Heart left ventricle (tissue), 16 donors: ENCODE measurements at regions not wholly inside any gene's neighbourhood (a gene's known extent, or its start where the extent isn't known, plus 50 kb on each side); places are given as distances from the start of the nearest gene placed in this dataset.
A peak's percentile ranks its signal among the peaks of the same experiment; 100 is the strongest.
"Not testable (repeated sequence)": the region's sequence is repeated elsewhere in the genome, so short reads cannot be mapped to it uniquely, and the experiment has no call there.

Experiments
- ATAC-seq, 4 donors: fragments of 200-7000 bp; cut with Tn5 transposase; one replicate each; pipeline ENCODE4 v1.9.1; 2020 to 2022; ENCODE audit warnings: moderate library complexity in 4 of 4, mild to moderate bottlenecking in 3 of 4, moderate number of reproducible peaks in 1 of 4
- DNase-seq, 5 donors: peaks; one replicate each; pipeline ENCODE4 v3.0.0-alpha.2; 2020
- H3K27ac ChIP-seq, 12 donors: fragments of 200-600 bp; sonication (generic) in 4 of 12; one replicate each; pipeline versions ENCODE4 v1.5.0 to v1.8.0; 2016 to 2022; ENCODE audit warnings: mild to moderate bottlenecking in 2 of 12
- H3K27me3 ChIP-seq, 9 donors: fragments of 200-600 bp; sonication (generic) in 2 of 9; one replicate each; pipeline versions ENCODE4 v1.5.1 to v1.8.0; 2016 to 2022; ENCODE audit warnings: mild to moderate bottlenecking in 3 of 9
- H3K36me3 ChIP-seq, 9 donors: fragments of 200-600 bp; sonication (generic) in 2 of 9; one replicate each; pipeline versions ENCODE4 v1.5.0 to v1.8.0; 2018 to 2022; ENCODE audit warnings: mild to moderate bottlenecking in 2 of 9
- H3K4me1 ChIP-seq, 12 donors: fragments of 200-600 bp; sonication (generic) in 4 of 12; one replicate each; pipeline versions ENCODE4 v1.5.0 to v1.8.0; 2016 to 2022; ENCODE audit warnings: mild to moderate bottlenecking in 3 of 12
- H3K4me3 ChIP-seq, 12 donors: fragments of 200-600 bp; sonication (generic) in 4 of 12; one replicate each; pipeline versions ENCODE4 v1.5.0 to v1.8.0; 2017 to 2022; ENCODE audit warnings: mild to moderate bottlenecking in 9 of 12, moderate library complexity in 4 of 12
- H3K9me3 ChIP-seq, 12 donors: fragments of 200-600 bp; sonication (generic) in 4 of 12; one replicate each; pipeline versions ENCODE4 v1.5.0 to v1.8.0; 2016 to 2022; ENCODE audit warnings: mild to moderate bottlenecking in 1 of 12
- POLR2A ChIP-seq, 2 donors: fragments of 450-650 bp; IDR thresholded peaks; one replicate each; pipeline ENCODE4 v1.6.1; 2017; ENCODE audit warnings: antibody characterized with exemption in 2 of 2, mild to moderate bottlenecking in 2 of 2, moderate library complexity in 2 of 2
- WGBS, 4 donors: extraction: QIAGEN DNeasy Blood & Tissue Kit in 2 of 4; methylation state at CpG; one replicate each; pipeline versions ENCODE4 v1.1.5 to v1.1.7; 2013 to 2018; 5-methylcytosine and 5-hydroxymethylcytosine counted together
- intact Hi-C, 10 donors: fragments of 100-400 bp; cut with DNase I; formaldehyde crosslinking; loops; one replicate each; pipeline versions ENCODE4 v1.11.1 to v1.14.2; 2022
- TF ChIP-seq, protein P1 (sequence below), 12 donors: fragments of 200-600 bp; sonication (generic) in 4 of 12; IDR thresholded peaks; one replicate each; pipeline versions ENCODE4 v1.5.0 to v1.8.0; 2018 to 2022; ENCODE audit warnings: antibody characterized with exemption in 12 of 12, mild to moderate bottlenecking in 5 of 12
- donor health status: ischemic (EF 13 %, LVEDD 7.1; RV severe dilation, severe dysfunction).
- donor health status: healthy with polysubstance abuse.
- donor health status: DM: no; HTN: yes; CAD: no.
- donor health status: DM: no; HTN: no; CAD: no.
- donor health status: ischemic (EF 25% LVEDD 6.9; RV normal size, moderate dysfunction).
- donor health status: ischemic (EF 25% LVEDD 5.7; RV mildly dilated, moderate dysfunction).
- donor health status: healthy.
- donor health status: DM: yes; HTN: yes; CAD: no.
- donor health status: ischemic (EF 35%, LVEDD 5.7; RV mildly dilated, moderate dysfunction).
- donor health status: nonischemic (EF 11% LVEDD 7.7; RV severe dilation, severe dysfunction).
- donor health status: DM: yes; HTN: yes; CAD: no.
- donor health status: PGD.
- donor health status: ischemic (EF 29% LVEDD 5.4; RV normal size, mild dysfunction).
- donor health status: nonischemic (EF 23%, LVEDD 6.1; RV moderate dilation, normal function).

DNA sequence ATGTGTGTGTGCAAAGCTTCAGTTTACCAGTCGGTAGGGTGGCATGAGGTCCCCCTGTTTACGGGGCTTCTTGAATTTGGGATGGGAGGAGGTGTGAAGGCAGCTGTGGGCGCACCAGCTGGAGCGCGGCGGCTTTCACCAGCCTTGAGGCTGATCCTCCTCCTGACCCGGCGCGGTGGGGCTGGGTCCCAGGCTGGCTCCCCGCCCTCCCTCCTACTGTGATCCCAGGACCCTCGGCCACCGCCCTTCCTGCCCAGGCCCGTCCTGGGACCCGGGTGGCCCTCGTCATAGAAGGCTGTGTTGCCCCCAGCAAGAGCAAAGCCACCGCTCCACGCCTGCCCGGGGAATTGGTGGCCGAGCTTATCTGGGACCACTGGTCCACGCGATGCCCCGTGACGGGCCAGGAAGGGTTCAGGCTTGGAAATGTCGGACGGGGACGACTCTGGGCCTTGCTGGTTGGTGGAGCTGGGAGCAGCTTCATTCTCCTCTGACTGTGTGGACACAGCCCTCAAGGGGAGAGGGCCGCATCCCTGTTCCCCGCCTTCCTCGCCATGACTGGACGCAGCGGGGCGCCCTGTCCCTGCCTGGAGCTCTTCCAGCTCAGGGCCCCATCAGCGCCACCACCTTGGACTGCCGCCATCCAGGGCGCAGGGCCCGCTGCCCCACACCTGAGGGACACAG, 271.1 kb upstream of the IRX1 start:
- no peaks in the 10 kb centered on the region for H3K4me1 ChIP-seq
- no peak for TF ChIP-seq POLR2A (IDR thresholded peaks at IDR 0.05)
- TF ChIP-seq, protein P1, sequence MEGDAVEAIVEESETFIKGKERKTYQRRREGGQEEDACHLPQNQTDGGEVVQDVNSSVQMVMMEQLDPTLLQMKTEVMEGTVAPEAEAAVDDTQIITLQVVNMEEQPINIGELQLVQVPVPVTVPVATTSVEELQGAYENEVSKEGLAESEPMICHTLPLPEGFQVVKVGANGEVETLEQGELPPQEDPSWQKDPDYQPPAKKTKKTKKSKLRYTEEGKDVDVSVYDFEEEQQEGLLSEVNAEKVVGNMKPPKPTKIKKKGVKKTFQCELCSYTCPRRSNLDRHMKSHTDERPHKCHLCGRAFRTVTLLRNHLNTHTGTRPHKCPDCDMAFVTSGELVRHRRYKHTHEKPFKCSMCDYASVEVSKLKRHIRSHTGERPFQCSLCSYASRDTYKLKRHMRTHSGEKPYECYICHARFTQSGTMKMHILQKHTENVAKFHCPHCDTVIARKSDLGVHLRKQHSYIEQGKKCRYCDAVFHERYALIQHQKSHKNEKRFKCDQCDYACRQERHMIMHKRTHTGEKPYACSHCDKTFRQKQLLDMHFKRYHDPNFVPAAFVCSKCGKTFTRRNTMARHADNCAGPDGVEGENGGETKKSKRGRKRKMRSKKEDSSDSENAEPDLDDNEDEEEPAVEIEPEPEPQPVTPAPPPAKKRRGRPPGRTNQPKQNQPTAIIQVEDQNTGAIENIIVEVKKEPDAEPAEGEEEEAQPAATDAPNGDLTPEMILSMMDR (IDR thresholded peaks at IDR 0.05): no peak
- DNase-seq (no peak), ATAC-seq (peak in 1 of 4 donors; percentile 17)
- H3K4me3 ChIP-seq: no peak overlapping the region
- 79 to 92% (median 85%) methylated on average over 31 to 36 of the region's 36 CpGs for WGBS, 4 donors
- H3K27me3 ChIP-seq: peaks cover 0 to 6% (median 0%) of the 10 kb centered on the region in 9 donors
- peaks cover 0 to 8% (median 0%) of the 10 kb centered on the region in 12 donors for H3K9me3 ChIP-seq
- no peak overlapping the region for H3K27ac ChIP-seq
- intact Hi-C loops: no loop called here
- no peaks in the 10 kb centered on the region for H3K36me3 ChIP-seq

DNA sequence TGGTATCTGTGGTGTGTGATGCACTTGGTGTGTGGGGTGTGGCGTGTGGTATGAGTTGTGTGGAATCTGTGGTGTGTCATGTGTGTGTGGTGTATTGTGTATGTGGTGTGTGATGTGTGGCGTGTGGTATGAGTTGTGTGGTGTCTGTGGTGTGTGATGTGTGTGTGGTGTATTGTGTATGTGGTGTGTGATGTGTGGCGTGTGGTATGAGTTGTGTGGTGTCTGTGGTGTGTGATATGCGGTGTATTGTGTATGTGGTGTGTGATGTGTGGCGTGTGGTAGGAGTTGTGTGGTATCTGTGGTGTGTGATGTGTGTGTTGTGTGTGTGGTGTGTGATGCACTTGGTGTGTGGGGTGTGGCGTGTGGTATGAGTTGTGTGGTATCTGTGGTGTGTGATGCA, 271.7 kb upstream of the IRX1 start:
- H3K9me3 ChIP-seq, H3K4me1 ChIP-seq, H3K4me3 ChIP-seq, ATAC-seq, intact Hi-C loops, H3K27me3 ChIP-seq, H3K36me3 ChIP-seq, H3K27ac ChIP-seq, DNase-seq: not testable (repeated sequence)
- WGBS, 4 donors: 86 to 96% (median 94%) methylated on average over 6 of the region's 6 CpGs

DNA sequence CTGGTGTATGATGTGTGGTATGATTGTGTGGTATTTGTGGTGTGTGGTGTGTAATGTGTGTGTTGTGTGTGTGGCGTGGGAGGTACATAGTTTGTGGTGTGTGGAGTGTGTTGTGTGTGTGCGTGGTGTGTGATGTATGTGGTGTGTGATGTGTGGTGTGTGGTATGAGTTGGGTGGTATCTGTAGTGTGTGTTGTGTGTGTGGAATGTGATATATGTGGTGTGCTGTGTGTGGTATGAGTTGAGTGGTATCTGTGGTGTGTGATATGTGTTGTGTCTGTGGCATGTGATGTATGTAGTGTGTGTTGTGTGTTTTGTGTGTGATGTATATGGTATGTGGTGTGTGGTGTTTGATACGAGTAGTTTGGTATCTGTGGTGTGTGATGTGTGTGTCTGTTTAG, 272.5 kb upstream of the IRX1 start:
- TF ChIP-seq, protein P1 (IDR thresholded peaks at IDR 0.05): no peak
- TF ChIP-seq POLR2A (IDR thresholded peaks at IDR 0.05): no peak
- Histone ChIP-seq H3K27ac (no peak overlapping the region), H3K4me1 (no peaks in the 10 kb centered on the region), H3K9me3 (peaks cover 0 to 3% (median 0%) of the 10 kb centered on the region in 12 donors), H3K27me3 (peaks cover 0 to 6% (median 0%) of the 10 kb centered on the region in 9 donors), H3K36me3 (no peaks in the 10 kb centered on the region), H3K4me3 (no peak overlapping the region)
- DNase-seq (no peak), ATAC-seq (no peak)
- intact Hi-C loops: no loop called here
- WGBS, 4 donors: 91 to 96% (median 94%) methylated on average over 3 of the region's 3 CpGs

DNA sequence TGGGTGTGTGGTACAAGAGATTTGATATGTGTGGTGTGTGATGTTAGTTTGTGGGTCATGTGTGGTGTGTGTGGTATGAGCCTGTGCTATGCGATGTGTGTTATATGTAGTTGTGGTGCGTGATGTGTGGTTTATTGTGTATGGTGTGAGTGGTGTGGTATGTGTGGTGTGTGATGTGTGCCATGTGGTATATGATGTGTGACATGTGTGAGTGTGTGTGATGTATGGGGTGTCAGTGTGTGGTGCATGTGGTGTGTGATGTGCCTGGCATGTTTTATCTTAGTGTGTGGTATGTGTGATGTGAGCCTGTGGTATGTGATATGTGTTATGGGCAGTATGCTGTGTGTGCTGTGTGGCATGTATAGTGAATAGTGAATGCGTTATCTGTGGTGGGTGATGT, 273.0 kb upstream of the IRX1 start:
- Histone ChIP-seq H3K4me1 (no peaks in the 10 kb centered on the region), H3K4me3 (no peak overlapping the region), H3K9me3 (no peaks in the 10 kb centered on the region), H3K27me3 (peaks cover 0 to 6% (median 0%) of the 10 kb centered on the region in 9 donors), H3K27ac (no peak overlapping the region), H3K36me3 (no peaks in the 10 kb centered on the region)
- DNase-seq: no peak
- TF ChIP-seq, protein P1 (IDR thresholded peaks at IDR 0.05): no peak
- no peak for TF ChIP-seq POLR2A (IDR thresholded peaks at IDR 0.05)
- 95 to 98% (median 97%) methylated on average over 3 of the region's 3 CpGs for WGBS, 4 donors
- ATAC-seq: no peak
- intact Hi-C loops: no loop called here

DNA sequence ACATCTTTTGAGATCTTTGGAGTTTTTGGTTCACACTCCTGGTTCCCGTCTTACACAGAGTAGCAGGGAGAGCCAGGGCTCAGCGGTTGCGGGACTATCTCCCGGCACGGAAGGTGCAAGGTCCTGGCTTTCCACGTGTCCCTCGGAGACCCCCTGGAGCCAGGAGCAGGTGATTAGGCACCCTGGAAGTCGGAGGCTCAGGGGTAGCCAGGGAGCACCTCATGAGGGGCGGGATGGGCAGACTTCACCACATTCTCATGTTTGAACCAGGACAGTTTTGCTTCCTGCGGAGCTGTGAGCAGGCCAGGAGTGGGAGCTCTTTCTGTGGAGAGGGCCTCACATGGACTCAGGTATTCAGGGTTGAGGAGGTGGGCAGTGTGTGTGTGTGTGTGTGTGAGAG, 273.7 kb upstream of the IRX1 start:
- H3K4me1 ChIP-seq: no peaks in the 10 kb centered on the region
- no peaks in the 10 kb centered on the region for H3K9me3 ChIP-seq
- H3K4me3 ChIP-seq: no peak overlapping the region
- peaks cover 0 to 6% (median 0%) of the 10 kb centered on the region in 9 donors for H3K27me3 ChIP-seq
- H3K27ac ChIP-seq: no peak overlapping the region
- intact Hi-C loops: no loop called here
- H3K36me3 ChIP-seq: no peaks in the 10 kb centered on the region
- DNase-seq (no peak), ATAC-seq (no peak)
- no peak for TF ChIP-seq POLR2A (IDR thresholded peaks at IDR 0.05)
- TF ChIP-seq, protein P1 (IDR thresholded peaks at IDR 0.05): no peak
- WGBS, 4 donors: 80 to 88% (median 88%) methylated on average over 10 of the region's 10 CpGs
